ENCODE measurements at regions not wholly inside any gene's neighbourhood (a gene's known extent, or its start where the extent isn't known, plus 50 kb on each side); places are given as distances from the start of the nearest gene placed in this dataset.
"Not testable (repeated sequence)": the region's sequence is repeated elsewhere in the genome, so short reads cannot be mapped to it uniquely, and the experiment has no call there.

DNA sequence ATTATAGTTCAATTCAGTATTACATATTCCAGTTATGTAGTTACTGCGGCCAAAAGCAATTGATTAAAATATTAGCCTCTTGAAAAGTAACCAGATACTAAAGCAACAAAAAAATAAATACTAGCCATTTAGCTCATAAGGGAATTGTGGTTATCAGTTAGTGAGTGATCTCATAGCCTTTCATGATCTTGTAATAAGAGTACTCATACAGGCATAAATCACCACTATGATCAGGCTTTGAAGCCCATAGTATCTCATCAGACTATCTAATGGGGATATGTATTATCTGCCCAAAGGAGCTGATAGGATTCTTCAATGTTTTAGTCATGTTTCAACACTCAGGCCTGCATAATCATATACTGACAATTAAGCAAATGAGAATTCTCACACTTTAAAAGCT is 184.1 kb upstream of the CCDC54 start:
- DNase-seq (ENCODE audit: low read depth in 2 of 3, low spot score in 2 of 3) = no peak

DNA sequence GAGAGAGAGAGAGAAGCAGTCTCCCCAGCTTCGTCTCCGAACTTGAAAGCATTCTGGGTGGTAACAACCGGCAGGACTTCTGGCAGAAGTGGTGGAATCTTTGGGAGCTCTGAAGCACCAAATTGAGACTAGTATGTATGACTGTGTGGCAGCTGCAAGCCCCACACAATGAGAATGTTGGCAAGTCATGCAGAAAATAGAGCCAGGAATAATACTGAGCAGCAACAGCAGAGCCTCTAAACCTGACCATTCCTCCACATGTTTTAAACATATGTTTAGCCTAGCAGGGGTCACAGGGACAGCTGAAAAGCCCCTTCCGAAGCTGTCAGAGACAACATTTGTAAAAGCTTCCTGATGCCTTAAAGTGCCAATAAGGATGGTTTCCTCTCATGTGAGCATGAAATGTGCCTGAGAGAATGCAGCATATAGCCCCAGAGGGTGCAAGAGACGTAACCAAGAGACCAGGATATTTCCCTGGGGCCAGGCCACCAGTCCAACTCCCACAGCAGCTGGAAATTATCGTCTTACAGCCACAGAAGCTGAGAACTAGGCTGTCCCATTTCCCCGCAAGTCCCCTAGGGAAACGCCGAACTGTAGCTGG is 178.6 kb upstream of the CCDC54 start:
- no peak for DNase-seq (ENCODE audit: low read depth in 2 of 3, low spot score in 2 of 3)

DNA sequence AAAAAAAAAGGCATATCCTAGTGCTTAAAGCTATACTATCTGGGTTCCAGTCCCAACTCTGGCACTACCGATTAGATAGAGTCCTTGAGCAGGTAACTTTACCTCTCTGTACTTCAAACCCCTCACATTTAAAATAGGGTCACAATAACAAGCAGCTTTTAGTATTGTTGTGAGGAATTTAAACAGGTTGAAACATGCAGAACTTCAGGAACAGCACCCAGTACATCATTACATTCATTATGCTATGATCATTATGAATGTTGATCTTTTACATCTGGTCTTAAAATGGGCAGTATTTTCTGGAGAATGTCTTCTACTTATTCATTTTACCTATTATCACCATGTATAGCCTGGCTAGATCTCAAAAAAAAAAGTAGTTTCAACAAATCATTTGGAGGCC is 176.1 kb upstream of the CCDC54 start:
- no peak for DNase-seq (ENCODE audit: low read depth in 2 of 3, low spot score in 2 of 3)

DNA sequence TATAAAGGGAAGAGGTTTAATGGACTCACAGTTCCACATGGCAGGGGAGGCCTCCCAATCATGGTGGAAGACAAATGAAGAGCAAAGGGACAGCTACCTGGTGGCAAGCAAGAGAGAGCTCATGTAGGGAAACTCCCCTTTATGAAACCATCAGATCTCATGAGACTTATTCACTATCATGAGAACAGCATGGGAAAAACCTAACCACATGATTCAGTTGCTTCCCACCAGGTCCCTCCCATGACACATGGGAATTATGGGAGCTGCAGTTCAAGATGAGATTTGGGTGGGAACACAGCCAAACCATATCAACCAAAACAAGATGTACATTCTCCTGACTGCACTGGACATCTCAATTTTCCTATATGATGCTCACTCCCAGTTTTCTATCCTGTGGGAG is 174.4 kb upstream of the CCDC54 start:
- not testable (repeated sequence) for DNase-seq (ENCODE audit: low read depth in 2 of 3, low spot score in 2 of 3)

DNA sequence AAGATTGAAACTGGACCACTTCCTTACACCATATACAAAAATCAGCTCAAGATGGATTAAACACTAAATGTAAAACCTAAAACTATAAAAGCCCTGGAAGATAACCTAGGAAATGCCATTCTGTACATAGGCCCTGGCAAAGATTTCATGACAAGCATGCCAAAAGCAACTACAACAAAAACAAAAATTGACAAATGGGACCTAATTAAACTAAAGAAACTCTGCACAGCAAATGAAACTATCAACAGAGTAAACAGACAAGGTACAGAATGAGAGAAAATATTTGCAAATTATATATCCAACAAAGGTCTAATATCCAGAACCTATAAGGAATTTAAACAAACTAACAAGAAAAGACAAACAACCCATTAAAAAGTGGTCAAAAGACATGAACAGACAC is 173.1 kb upstream of the CCDC54 start:
- DNase-seq (ENCODE audit: low read depth in 2 of 3, low spot score in 2 of 3) = no peak

DNA sequence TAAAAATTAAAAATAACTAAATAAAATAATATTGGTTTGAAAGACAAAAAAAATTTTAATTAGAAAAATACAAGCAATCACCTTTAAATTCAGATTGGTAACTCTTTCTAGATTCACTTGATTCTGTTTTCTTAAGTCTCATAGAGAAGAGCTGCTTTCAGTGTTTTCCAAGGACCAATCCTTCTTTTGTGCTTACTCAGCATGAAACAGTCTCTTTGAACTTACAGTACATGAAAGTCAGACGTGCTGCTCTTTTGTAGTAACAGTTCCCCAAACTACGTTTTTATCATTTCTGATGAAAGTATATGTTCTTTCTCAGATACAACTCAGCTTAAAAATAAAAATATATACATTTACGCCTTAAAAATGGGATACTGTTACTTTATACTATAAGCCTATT is 171.9 kb upstream of the CCDC54 start:
- no peak for DNase-seq (ENCODE audit: low read depth in 2 of 3, low spot score in 2 of 3)

DNA sequence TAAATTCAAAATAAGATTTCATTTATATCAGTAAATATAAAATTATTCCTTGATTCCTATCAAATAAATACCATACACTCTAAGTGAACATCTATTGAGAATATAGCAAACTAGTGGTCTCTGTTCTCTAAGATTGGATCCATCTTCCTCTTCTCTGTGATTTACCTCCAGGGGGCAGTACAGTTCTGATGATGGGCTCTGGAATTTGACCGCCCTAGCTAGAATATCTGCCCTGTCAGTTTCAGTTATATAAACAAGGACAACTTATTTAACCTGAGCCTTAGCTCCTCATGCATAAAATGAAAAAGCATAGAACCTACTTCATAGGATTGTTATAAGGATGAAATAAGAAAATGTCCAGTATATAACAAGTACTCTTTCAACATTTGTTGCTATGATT is 171.1 kb upstream of the CCDC54 start:
- DNase-seq (ENCODE audit: low read depth in 2 of 3, low spot score in 2 of 3) = no peak

DNA sequence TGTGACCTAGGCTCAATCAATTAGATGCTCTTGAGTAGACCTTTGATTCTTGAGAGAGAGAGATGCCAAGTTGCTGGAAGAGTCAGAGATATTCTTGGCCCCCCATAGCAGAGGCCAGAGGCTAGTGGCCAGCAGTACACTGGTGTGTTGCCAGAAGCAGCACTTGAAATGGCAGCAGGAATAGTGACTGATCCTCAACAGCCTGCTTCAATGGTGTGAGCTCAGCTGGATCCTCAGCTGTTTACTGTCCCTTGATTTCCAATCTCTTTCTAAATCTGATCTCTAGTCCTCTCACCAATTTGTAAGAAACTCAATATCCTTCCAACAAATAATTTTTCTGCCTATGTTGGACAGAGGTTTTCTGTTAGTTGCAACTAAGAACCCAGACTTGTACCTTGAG is 170.3 kb upstream of the CCDC54 start:
- DNase-seq (ENCODE audit: low read depth in 2 of 3, low spot score in 2 of 3) = no peak

DNA sequence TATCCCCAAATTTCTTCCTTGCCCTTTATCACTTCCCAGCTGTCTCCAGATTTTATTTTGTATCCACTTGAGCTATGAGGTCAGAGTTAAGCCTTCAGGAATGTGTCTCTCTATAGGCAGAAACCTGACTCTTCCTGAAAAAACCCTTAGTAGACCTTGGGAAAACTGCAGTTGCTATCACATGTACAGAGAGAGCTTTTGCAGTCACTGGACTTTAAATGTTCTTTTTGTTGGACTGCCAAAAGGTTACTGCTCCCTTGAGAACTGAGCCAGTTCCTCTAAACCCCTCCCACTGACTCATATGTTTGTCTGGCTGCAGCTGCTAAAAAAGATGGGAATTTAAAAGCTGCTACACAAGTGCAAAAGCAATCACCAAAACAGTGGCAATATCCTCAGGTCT is 169.1 kb upstream of the CCDC54 start:
- no peak for DNase-seq (ENCODE audit: low read depth in 2 of 3, low spot score in 2 of 3)

DNA sequence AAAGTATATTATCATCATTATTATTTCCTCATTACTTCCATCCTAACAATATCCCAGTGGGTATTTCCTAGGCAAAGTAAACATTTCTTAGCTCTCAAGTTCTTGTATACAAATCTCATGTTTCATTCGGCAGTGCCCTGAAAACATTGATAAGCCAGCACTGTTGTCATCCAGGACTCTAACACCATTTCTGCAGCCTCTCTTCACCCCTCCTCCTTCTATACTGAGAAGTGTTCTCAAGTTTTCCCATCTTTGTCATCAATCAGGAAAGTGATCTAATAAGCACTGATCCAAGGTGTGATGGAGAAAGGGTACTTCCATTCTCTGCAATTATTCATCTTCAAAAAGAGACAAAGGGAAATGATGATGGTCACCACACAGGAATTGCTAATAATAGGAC is 168.4 kb upstream of the CCDC54 start:
- DNase-seq (ENCODE audit: low read depth in 2 of 3, low spot score in 2 of 3) = no peak

DNA sequence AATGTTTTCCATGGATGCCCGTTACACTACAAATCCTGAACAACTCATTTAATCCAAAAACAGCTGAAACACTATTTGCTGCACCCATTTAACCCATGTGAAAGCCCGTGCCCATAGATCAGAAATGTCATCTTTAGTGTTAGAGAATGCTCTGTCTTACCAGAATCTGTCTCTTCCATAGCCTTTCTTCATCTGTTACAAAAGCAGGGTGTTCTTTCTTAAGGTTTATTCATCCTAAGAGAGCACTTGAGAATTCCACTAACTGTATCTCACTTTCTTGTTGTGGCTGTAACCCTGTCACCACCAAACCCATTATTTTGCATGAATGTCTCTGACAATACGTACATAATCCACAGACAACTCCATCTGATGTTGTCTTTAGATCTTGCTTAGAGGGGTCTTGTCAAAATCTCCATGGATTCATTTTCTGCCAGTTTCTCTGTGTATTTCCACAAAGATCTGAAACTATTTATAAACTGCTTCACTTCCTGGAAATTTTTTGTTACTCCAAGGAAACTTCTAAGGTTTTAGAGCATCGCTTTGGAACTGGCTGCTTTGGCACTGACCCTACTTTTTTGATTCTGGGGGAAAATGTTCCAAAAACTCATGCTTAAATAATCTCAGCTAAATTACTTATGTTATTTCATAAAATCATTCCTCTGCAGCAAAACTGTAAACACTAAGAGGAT is 167.8 kb upstream of the CCDC54 start:
- no peak for DNase-seq (ENCODE audit: low read depth in 2 of 3, low spot score in 2 of 3)

DNA sequence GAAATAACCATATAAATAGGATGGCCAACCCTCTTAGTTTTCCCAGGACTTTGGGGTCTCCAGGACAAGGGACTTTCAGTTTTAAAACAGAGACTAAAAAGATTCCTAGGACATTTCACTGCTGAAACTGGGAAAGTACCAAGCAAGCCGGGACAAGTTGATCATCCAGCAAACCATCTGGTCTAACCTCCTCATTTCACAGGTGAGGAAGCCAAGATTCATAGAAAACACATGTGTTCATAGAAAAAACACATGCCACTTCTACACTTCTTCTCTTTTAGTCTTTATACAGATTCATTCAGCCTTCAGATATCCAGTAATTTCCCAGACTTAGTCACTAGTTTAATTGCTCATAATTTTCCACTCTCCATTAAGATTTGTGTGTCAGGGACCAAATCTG is 165.6 kb upstream of the CCDC54 start:
- no peak for DNase-seq (ENCODE audit: low read depth in 2 of 3, low spot score in 2 of 3)

DNA sequence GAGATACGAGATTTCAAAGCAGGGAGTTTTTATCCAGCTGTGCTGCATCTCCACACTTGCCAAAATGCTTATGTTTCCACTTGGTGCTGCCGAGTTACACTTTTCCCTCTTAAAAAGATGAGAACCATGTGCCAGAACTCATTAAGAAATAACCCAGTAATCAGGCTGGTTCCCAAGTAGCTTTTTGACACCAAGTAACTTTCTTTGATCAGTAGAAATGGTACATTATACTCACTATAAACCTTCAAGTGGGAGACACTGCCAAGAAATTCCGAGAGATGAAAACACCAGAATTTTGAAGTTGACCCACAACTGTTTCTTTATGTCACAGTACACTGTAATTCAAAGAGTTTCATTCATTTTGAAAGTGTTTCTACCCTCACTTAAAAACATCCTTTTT is 164.6 kb upstream of the CCDC54 start:
- no peak for DNase-seq (ENCODE audit: low read depth in 2 of 3, low spot score in 2 of 3)

DNA sequence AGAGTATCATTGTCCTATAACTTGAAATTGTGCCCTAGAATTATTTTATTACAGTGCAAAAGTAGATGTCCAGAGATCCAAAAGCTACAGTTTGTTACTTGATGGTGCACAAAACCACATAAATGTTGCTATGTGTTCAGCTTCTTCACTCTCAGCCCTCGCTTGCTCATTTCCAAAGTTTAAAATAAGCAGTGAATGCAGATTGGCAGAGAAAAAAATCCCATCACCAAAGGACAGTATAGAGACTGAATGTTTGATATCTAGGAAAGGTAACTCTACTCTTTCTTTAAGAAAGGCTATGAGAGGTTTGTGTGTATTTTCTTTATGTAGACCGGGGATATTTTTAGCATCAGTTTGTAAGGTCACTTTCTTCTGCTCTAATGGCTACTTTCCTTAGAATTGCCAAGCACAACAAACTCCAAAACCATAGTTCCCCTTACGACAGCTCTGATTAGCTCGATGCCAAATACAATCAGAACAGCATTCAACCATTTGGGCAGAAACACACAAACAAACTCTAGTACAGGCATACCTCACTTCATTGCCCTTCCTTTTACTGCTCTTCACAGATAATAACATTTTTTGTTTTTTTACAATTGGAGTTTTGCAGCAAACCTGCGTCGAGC is 164.1 kb upstream of the CCDC54 start:
- DNase-seq (ENCODE audit: low read depth in 2 of 3, low spot score in 2 of 3) = no peak

DNA sequence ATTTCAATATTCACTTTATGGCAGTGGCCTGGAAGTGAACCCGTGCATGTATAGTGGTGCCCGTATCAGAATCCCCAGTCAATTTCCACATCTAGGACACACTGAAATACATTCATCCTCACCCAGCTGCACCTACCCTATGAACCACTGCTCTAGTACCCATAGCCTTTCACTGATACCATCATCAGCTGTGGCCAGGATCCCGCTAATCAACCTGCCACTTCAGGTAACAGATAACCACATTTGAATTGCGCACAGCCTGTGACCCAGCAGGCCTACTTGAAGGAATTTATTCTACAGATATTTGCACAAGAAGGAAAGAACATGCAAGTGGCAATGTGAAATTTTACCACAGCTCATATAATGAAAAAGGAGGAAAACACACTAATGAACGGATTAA is 161.0 kb upstream of the CCDC54 start:
- no peak for DNase-seq (ENCODE audit: low read depth in 2 of 3, low spot score in 2 of 3)

DNA sequence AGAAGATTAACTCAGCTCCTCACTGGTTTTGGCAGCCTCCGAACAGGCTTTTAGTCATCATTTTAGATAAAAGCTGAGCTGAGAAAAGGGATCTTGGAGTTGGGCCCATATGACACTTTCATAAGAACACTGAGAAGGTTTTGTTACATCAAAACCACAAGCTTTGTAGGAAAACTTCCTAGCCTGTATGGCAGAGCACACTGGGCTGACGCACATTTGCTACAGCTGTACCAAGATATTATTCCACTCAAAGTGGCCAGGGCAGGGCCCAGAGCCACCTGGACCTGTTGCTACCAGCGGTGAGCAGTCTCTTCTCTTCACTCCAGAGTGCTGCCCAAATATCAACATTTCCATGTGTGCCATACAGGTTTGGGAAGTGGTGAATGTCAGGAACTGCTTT is 160.5 kb upstream of the CCDC54 start:
- no peak for DNase-seq (ENCODE audit: low read depth in 2 of 3, low spot score in 2 of 3)

DNA sequence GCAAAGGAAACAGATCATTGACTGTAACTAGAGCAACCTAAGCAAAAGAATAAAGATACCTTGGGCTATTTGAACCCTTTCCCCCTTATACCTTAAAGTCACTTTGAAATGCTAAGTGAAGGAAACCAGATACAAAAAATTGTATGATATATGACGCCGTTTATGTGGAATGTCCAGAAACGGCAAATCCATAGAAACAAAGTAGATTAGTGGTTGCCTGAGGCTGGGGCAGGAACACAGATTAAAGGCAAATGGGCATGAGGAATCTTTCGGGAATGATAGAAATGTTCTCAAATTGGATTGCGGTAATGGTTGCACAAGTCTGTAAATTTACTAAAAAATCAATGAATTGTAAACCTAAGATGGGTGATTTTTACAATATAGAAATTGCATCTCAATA is 160.1 kb upstream of the CCDC54 start:
- no peak for DNase-seq (ENCODE audit: low read depth in 2 of 3, low spot score in 2 of 3)

DNA sequence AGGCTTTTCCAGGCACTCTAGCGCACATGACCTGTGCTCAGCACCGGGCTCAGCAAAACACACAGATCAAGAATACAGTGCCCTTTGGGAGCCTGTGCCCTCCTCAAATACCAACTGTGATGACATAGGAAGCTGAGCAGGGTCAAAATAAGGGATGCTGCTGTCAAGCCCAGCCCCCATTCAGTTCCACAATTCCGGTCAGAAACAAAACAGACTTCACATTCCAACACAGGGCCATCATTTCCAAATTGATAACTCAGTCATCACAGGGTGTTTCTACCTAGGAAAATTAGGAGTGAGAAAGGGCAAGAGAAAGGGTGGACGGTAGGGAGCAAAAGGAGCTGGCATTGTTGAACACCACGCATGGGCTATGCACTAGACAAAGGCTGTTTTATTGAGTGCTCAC is 158.4 kb upstream of the CCDC54 start:
- DNase-seq (ENCODE audit: low read depth in 2 of 3, low spot score in 2 of 3) = no peak

DNA sequence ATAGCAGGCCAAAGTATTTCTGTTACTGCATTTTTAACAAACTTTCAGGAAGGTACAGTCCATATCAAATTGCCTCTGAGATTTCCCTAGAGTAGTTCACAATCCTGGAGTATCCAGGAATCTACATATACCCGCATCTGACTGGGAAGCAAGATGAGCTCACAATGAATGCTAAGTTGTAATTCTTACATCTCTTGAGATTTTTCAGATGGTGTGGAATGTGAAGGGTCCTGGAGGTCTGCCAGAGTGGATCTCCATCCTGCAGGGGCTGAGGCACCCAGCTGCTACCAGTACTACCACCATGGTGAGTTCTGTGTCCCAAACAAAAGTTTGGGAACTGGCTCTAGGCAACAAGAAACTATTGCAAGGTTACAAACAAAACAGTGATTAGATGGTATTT is 156.7 kb upstream of the CCDC54 start:
- no peak for DNase-seq (ENCODE audit: low read depth in 2 of 3, low spot score in 2 of 3)

DNA sequence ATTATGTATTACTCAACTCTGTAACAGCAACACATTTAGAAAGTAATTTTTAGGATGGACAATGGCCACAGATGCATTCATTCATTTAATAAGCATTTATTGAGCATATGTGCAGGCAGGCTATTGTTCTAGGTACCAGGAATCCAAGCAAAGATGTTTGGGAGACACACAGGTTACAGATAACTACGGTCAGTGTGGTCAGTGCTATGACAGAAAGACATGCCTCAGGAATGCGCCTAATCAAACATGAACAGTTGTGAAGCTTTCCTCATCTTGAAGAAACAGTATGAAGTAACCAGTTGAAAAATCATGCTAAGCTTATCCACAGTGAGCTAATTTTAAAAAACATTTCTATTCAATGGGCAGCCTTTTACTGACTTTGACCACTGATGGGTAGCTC is 155.4 kb upstream of the CCDC54 start:
- no peak for DNase-seq (ENCODE audit: low read depth in 2 of 3, low spot score in 2 of 3)

DNA sequence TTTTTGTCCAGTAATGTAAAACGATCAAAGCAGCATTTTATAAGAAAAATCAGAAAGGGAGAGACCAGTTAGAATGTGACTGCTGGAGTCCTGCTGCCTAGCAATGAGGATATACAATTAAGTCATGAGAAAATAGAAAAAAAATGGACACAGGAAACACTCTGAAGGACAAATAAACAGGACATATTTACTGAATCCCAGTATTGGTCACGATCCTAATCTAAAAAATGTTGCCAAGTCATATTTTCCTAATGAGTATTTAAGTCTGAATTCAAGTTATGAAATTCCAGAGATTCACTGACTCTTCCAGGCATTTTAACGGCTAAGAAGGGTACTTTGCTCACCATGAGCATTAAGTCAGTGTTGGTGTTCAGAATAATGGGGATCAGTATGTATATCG is 154.3 kb upstream of the CCDC54 start:
- no peak for DNase-seq (ENCODE audit: low read depth in 2 of 3, low spot score in 2 of 3)

DNA sequence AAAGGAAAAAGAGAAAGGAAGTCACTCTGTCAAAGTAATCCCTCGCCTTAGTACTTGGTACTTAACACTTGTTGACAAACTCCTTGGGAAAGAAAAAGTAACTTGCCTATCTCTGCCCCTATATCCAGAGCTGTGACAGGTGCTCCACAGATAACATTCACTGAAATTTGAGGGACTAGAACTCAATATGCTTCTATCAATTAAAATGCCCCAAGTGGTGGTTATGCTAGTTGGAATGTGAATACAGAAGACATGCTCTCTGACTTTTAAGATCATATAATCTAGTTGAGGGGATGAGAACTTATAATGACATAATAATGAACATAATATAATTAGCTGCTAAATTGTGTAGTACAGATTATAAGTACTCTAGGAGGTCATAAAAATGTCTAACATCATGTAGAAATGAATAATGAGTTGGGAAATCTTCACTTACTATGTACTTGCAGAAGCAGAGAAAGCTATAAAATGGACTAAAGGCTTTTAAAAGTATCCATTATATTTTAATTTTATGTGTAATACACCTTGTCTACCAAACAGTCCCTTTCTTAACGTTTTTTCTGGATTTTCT is 153.1 kb upstream of the CCDC54 start:
- no peak for DNase-seq (ENCODE audit: low read depth in 2 of 3, low spot score in 2 of 3)

DNA sequence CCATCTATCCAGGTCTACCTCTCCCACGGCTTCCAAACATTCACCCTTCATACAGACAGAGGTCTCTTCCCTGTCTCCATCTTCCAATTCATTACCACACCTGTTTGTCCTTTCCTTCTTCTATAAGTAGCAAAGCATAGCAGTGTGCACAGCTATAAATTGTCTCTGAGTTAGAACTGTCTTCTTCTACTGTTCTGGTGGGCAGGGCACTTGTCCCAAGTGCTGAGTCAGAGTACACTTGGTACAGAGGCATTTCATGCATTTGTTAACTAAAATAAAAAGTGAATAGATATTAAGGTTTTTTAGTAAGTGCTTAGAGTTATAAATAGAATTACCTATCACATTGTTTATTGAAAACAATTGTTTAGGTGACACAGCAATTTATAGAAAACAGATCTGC is 150.1 kb upstream of the CCDC54 start:
- no peak for DNase-seq (ENCODE audit: low read depth in 2 of 3, low spot score in 2 of 3)
